Tibial nerve (tissue), 4 donors: ENCODE measurements at regions not wholly inside any gene's neighbourhood (a gene's known extent, or its start where the extent isn't known, plus 50 kb on each side); places are given as distances from the start of the nearest gene placed in this dataset.

Source experiments
- DNase-seq, 2 donors: peaks; one replicate each; pipeline ENCODE4 v3.0.0-alpha.2; 2019; ENCODE audit warnings: low spot score in 2 of 2
- H3K27ac ChIP-seq, 4 donors: fragments of 200-600 bp; sonication (generic) in 3 of 4; one replicate each; pipeline ENCODE4 v1.5.1; 2017 to 2019; ENCODE audit warnings: mild to moderate bottlenecking in 1 of 4
- H3K27me3 ChIP-seq, 2 donors: fragments of 200-600 bp; sonication (generic) in 1 of 2; one replicate each; pipeline versions ENCODE4 v1.5.1 to v1.6.0; 2017 to 2019
- H3K36me3 ChIP-seq, 3 donors: fragments of 200-600 bp; sonication (generic); one replicate each; pipeline ENCODE4 v1.5.1; 2018 to 2019
- H3K4me1 ChIP-seq, 4 donors: fragments of 200-600 bp; sonication (generic) in 3 of 4; one replicate each; pipeline ENCODE4 v1.5.1; 2017 to 2019
- H3K4me3 ChIP-seq, 4 donors: fragments of 200-600 bp; sonication (generic) in 3 of 4; one replicate each; pipeline ENCODE4 v1.5.1; 2017 to 2019; ENCODE audit warnings: mild to moderate bottlenecking in 1 of 4, moderate library complexity in 1 of 4
- H3K9me3 ChIP-seq, 4 donors: fragments of 200-600 bp; sonication (generic) in 3 of 4; one replicate each; pipeline ENCODE4 v1.5.1; 2017 to 2019
- CTCF ChIP-seq, 5 experiments: fragments of 200-600 bp in 3 of 5; fragments of 450-650 bp in 2 of 5; sonication (generic) in 3 of 5; IDR thresholded peaks; one replicate each; pipeline ENCODE4 v1.5.1; 2016 to 2019; ENCODE audit warnings: antibody characterized with exemption in 5 of 5, mild to moderate bottlenecking in 3 of 5, moderate library complexity in 2 of 5
- EP300 ChIP-seq, 2 donors: sonication (generic); formaldehyde crosslinking; IDR thresholded peaks; one replicate each; pipeline ENCODE4 v1.6.1; 2017; ENCODE audit warnings: antibody characterized with exemption in 2 of 2, mild to moderate bottlenecking in 1 of 2
- POLR2A ChIP-seq, 2 donors: fragments of 450-650 bp; IDR thresholded peaks; one replicate each; pipeline ENCODE4 v1.6.1; 2017; ENCODE audit warnings: antibody characterized with exemption in 2 of 2, mild to moderate bottlenecking in 2 of 2, moderate library complexity in 2 of 2
- WGBS, 2 donors: methylation state at CpG; one replicate each; pipeline ENCODE4 v1.1.5; 2018; 5-methylcytosine and 5-hydroxymethylcytosine counted together

GRCh38 chr3:15929944-15930571 lies 132.3 kb upstream of the ANKRD28 start:
- no peak overlapping the region for H3K27ac ChIP-seq
- no peaks in the 10 kb centered on the region for H3K27me3 ChIP-seq
- no peaks in the 10 kb centered on the region for H3K36me3 ChIP-seq
- no peak for DNase-seq
- H3K4me3 ChIP-seq = no peak overlapping the region
- no peak for TF ChIP-seq POLR2A (IDR thresholded peaks at IDR 0.05)
- no peak for TF ChIP-seq EP300 (IDR thresholded peaks at IDR 0.05)
- TF ChIP-seq CTCF (IDR thresholded peaks at IDR 0.05) = no peak
- 71 to 78% methylated on average over 4 of the region's 4 CpGs for WGBS, 2 donors
- peaks cover 0 to 33% (median 8%) of the 10 kb centered on the region in 4 donors for H3K4me1 ChIP-seq
- H3K9me3 ChIP-seq = no peaks in the 10 kb centered on the region

GRCh38 chr3:15932348-15933300 lies 134.8 kb upstream of the ANKRD28 start:
- 19 to 26% methylated on average over 7 of the region's 7 CpGs for WGBS, 2 donors
- H3K27ac ChIP-seq = peak overlapping the region; percentile 28 to 76 (median 66)

GRCh38 chr3:15933439-15934139 lies 135.8 kb upstream of the ANKRD28 start:
- no peak for TF ChIP-seq EP300 (IDR thresholded peaks at IDR 0.05)
- no peak for TF ChIP-seq CTCF (IDR thresholded peaks at IDR 0.05)

More at GRCh38 chr3:15932348-15933300, 134.8 kb upstream of the ANKRD28 start:
- Histone ChIP-seq H3K9me3 (no peaks in the 10 kb centered on the region), H3K27me3 (no peaks in the 10 kb centered on the region), H3K4me3 (no peak overlapping the region), H3K4me1 (peaks cover 0 to 52% (median 8%) of the 10 kb centered on the region in 4 donors), H3K36me3 (no peaks in the 10 kb centered on the region)
- no peak for TF ChIP-seq POLR2A (IDR thresholded peaks at IDR 0.05)
- TF ChIP-seq EP300 (IDR thresholded peaks at IDR 0.05) = no peak
- TF ChIP-seq CTCF (IDR thresholded peaks at IDR 0.05) = no peak
- no peak for DNase-seq

GRCh38 chr3:15934389-15935195 lies 136.8 kb upstream of the ANKRD28 start:
- H3K36me3 ChIP-seq = no peaks in the 10 kb centered on the region
- H3K27me3 ChIP-seq = no peaks in the 10 kb centered on the region
- H3K4me3 ChIP-seq = no peak overlapping the region
- 56 to 59% methylated on average over 6 of the region's 6 CpGs for whole genome bisulfite sequencing, 2 donors
- peaks cover 0 to 52% (median 8%) of the 10 kb centered on the region in 4 donors for H3K4me1 ChIP-seq
- peak in 1 of 2 donors; percentile 47 for TF ChIP-seq EP300 (IDR thresholded peaks at IDR 0.05)
- no peak for TF ChIP-seq CTCF (IDR thresholded peaks at IDR 0.05)
- no peak for TF ChIP-seq POLR2A (IDR thresholded peaks at IDR 0.05)
- no peaks in the 10 kb centered on the region for H3K9me3 ChIP-seq
- peak overlapping the region in 2 of 4 donors; percentile 76 to 80 for H3K27ac ChIP-seq
- no peak for DNase-seq

More at GRCh38 chr3:15933439-15934139, 135.8 kb upstream of the ANKRD28 start:
- DNase-seq = no peak
- peaks cover 0 to 52% (median 8%) of the 10 kb centered on the region in 4 donors for H3K4me1 ChIP-seq
- no peaks in the 10 kb centered on the region for H3K36me3 ChIP-seq
- H3K27me3 ChIP-seq = no peaks in the 10 kb centered on the region
- no peak overlapping the region for H3K4me3 ChIP-seq
- H3K9me3 ChIP-seq = no peaks in the 10 kb centered on the region
- 53 to 59% methylated on average over 4 of the region's 4 CpGs for WGBS, 2 donors
- peak overlapping the region in 3 of 4 donors; percentile 28 to 80 (median 76) for H3K27ac ChIP-seq
